Peyer's patch (tissue), 4 donors: ENCODE measurements at regions not wholly inside any gene's neighbourhood (a gene's known extent, or its start where the extent isn't known, plus 50 kb on each side); places are given as distances from the start of the nearest gene placed in this dataset.

Experiments
- CTCF ChIP-seq, 6 experiments: fragments of 450-650 bp in 4 of 6; fragments of 200-600 bp in 2 of 6; sonication (generic) in 1 of 6; IDR thresholded peaks; one replicate each; pipeline ENCODE4 v1.5.1; 2017 to 2019; ENCODE audit warnings: antibody characterized with exemption in 6 of 6, mild to moderate bottlenecking in 3 of 6, moderate library complexity in 1 of 6
- POLR2A ChIP-seq, 2 donors: fragments of 450-650 bp; IDR thresholded peaks; one replicate each; pipeline ENCODE4 v1.5.1; 2017; ENCODE audit warnings: antibody characterized with exemption in 2 of 2, mild to moderate bottlenecking in 2 of 2, moderate library complexity in 2 of 2

- TF ChIP-seq CTCF (IDR thresholded peaks at IDR 0.05) = no peak
- TF ChIP-seq POLR2A (IDR thresholded peaks at IDR 0.05) = no peak
These were observed 84.6 kb upstream of the KLF13 start for GRCh38 chr15:31241888-31242522.
